WTC11 (cell line): ENCODE measurements at regions not wholly inside any gene's neighbourhood (a gene's known extent, or its start where the extent isn't known, plus 50 kb on each side); places are given as distances from the start of the nearest gene placed in this dataset.

Experiments used
- ATAC-seq: fragments of 200-7000 bp; cut with Tn5 transposase; 2 replicates; pipeline ENCODE4 v1.10.0; 2021; ENCODE audit warnings: mild to moderate bottlenecking, moderate library complexity
- CTCF ChIA-PET: fragments of 300-600 bp; sonication (Branson Sonifier 250); formaldehyde crosslinking; loops from one replicate; lab custom pipeline; 2021; ENCODE audit warnings: antibody characterized with exemption; lab: Charles Lee
- POLR2A ChIA-PET: fragments of 350-600 bp; sonication (Branson Sonifier 250); formaldehyde crosslinking; loops from one replicate; lab custom pipeline; 2021; ENCODE audit warnings: antibody characterized with exemption; lab: Charles Lee
- DNase-seq: peaks from one replicate; pipeline ENCODE4 v3.0.0; 2021; ENCODE audit warnings: low spot score
- H3K27ac Mint-ChIP-seq: 2 replicates; pipeline ENCODE4 v1.8.0; 2021; ENCODE audit warnings: mixed read lengths
- H3K27me3 Mint-ChIP-seq: 2 replicates; pipeline ENCODE4 v1.8.0; 2021; ENCODE audit warnings: low read depth, mild to moderate bottlenecking, moderate library complexity, mixed read lengths
- H3K36me3 Mint-ChIP-seq: 2 replicates; pipeline ENCODE4 v1.8.0; 2021; ENCODE audit warnings: mixed read lengths
- H3K4me1 Mint-ChIP-seq: 2 replicates; pipeline ENCODE4 v1.8.0; 2022; ENCODE audit warnings: mixed read lengths
- H3K4me3 Mint-ChIP-seq: 2 replicates; pipeline ENCODE4 v1.8.0; 2021; ENCODE audit warnings: mild to moderate bottlenecking, moderate library complexity, mixed read lengths
- H3K9me3 Mint-ChIP-seq: 2 replicates; pipeline ENCODE4 v1.8.0; 2021; ENCODE audit warnings: mixed read lengths
- ATF3 ChIP-seq: sonication (generic); formaldehyde crosslinking; conservative IDR thresholded peaks from 2 replicates; pipeline ENCODE4 v1.8.1; 2022; ENCODE audit warnings: mild to moderate bottlenecking, missing genetic modification reagents
- CREM ChIP-seq: sonication (generic); formaldehyde crosslinking; IDR thresholded peaks from 2 replicates; pipeline ENCODE4 v1.8.1; 2022; ENCODE audit warnings: mild to moderate bottlenecking, missing genetic modification reagents, moderate library complexity
- EMX1 ChIP-seq: fragments of 250-450 bp; sonication (Bioruptor Pico); IDR thresholded peaks from 2 replicates; pipeline ENCODE4 v1.8.0; 2021; ENCODE audit warnings: mild to moderate bottlenecking
- ESRRA ChIP-seq: sonication (generic); formaldehyde crosslinking; IDR thresholded peaks from 2 replicates; pipeline ENCODE4 v1.8.1; 2022; ENCODE audit warnings: mild to moderate bottlenecking, missing genetic modification reagents, borderline replicate concordance
- GABPB1 ChIP-seq: sonication (generic); formaldehyde crosslinking; IDR thresholded peaks from 2 replicates; pipeline ENCODE4 v1.8.1; 2023; ENCODE audit warnings: mild to moderate bottlenecking, missing genetic modification reagents
- JUN ChIP-seq: sonication (generic); formaldehyde crosslinking; IDR thresholded peaks from 2 replicates; pipeline ENCODE4 v1.8.0; 2023; ENCODE audit warnings: mild to moderate bottlenecking, missing genetic modification reagents
- MXD4 ChIP-seq: fragments of 250-450 bp; sonication (Bioruptor Pico); IDR thresholded peaks from 2 replicates; pipeline ENCODE4 v1.8.0; 2021; ENCODE audit warnings: mild to moderate bottlenecking, moderate library complexity, borderline replicate concordance
- NFATC4 ChIP-seq: fragments of 250-450 bp; sonication (Bioruptor Pico); IDR thresholded peaks from 2 replicates; pipeline ENCODE4 v1.9.0; 2021; ENCODE audit warnings: mild to moderate bottlenecking
- NFE2L1 ChIP-seq: sonication (generic); formaldehyde crosslinking; IDR thresholded peaks from 2 replicates; pipeline ENCODE4 v1.8.1; 2023; ENCODE audit warnings: missing genetic modification reagents
- RELA ChIP-seq: sonication (generic); formaldehyde crosslinking; IDR thresholded peaks from 2 replicates; pipeline ENCODE4 v1.8.1; 2022; ENCODE audit warnings: missing genetic modification reagents, mild to moderate bottlenecking, borderline replicate concordance
- SOX15 ChIP-seq: fragments of 250-450 bp; sonication (Bioruptor Pico); IDR thresholded peaks from 2 replicates; pipeline ENCODE4 v1.9.0; 2021; ENCODE audit warnings: mild to moderate bottlenecking
- SP1 ChIP-seq: sonication (generic); formaldehyde crosslinking; conservative IDR thresholded peaks from 2 replicates; pipeline ENCODE4 v1.8.1; 2022; ENCODE audit warnings: missing genetic modification reagents
- TEAD1 ChIP-seq: sonication (generic); formaldehyde crosslinking; IDR thresholded peaks from 2 replicates; pipeline ENCODE4 v1.8.0; 2022; ENCODE audit warnings: mild to moderate bottlenecking, missing genetic modification reagents
- TEAD4 ChIP-seq: sonication (generic); formaldehyde crosslinking; IDR thresholded peaks from 2 replicates; pipeline ENCODE4 v1.8.0; 2022; ENCODE audit warnings: mild to moderate bottlenecking, missing genetic modification reagents
- TP53 ChIP-seq: sonication (generic); formaldehyde crosslinking; IDR thresholded peaks from 2 replicates; pipeline ENCODE4 v1.8.1; 2023; ENCODE audit warnings: mild to moderate bottlenecking, missing genetic modification reagents
- USF1 ChIP-seq: sonication (generic); formaldehyde crosslinking; IDR thresholded peaks from 2 replicates; pipeline ENCODE4 v1.8.0; 2022; ENCODE audit warnings: mild to moderate bottlenecking, missing genetic modification reagents
- ZBTB21 ChIP-seq: sonication (generic); formaldehyde crosslinking; IDR thresholded peaks from 2 replicates; pipeline ENCODE4 v1.8.1; 2023; ENCODE audit warnings: mild to moderate bottlenecking, missing genetic modification reagents, borderline replicate concordance
- ZNF121 ChIP-seq: sonication (generic); formaldehyde crosslinking; IDR thresholded peaks from 2 replicates; pipeline ENCODE4 v1.8.0; 2023; ENCODE audit warnings: missing genetic modification reagents
- ZNF263 ChIP-seq: sonication (generic); formaldehyde crosslinking; IDR thresholded peaks from 2 replicates; pipeline ENCODE4 v1.8.1; 2022; ENCODE audit warnings: low read depth, mild to moderate bottlenecking, moderate library complexity, missing genetic modification reagents
- ZNF396 ChIP-seq: fragments of 250-450 bp; sonication (Bioruptor Pico); IDR thresholded peaks from 2 replicates; pipeline ENCODE4 v1.8.0; 2021; ENCODE audit warnings: mild to moderate bottlenecking, moderate library complexity, borderline replicate concordance
- ZNF416 ChIP-seq: fragments of 250-450 bp; sonication (Bioruptor Pico); IDR thresholded peaks from 2 replicates; pipeline ENCODE4 v1.9.0; 2021; ENCODE audit warnings: mild to moderate bottlenecking, inconsistent platforms
- ZNF532 ChIP-seq: fragments of 250-450 bp; sonication (Bioruptor Pico); IDR thresholded peaks from 2 replicates; pipeline ENCODE4 v1.9.0; 2021; ENCODE audit warnings: mild to moderate bottlenecking, borderline replicate concordance

- no peak for TF ChIP-seq TEAD1 (CRISPR knock-in tag)
Observed at GRCh38 chr3:82079335-82079890, 318.0 kb upstream of the GBE1 start (continued).

- CTCF ChIA-PET, result no interaction called here
- no peak for ATAC-seq
- POLR2A ChIA-PET, result no interaction called here
- no peak for DNase-seq
- H3K27me3 Mint-ChIP-seq, result no peaks in the 10 kb centered on the region
- no peaks in the 10 kb centered on the region for H3K36me3 Mint-ChIP-seq
- TF ChIP-seq SP1 (CRISPR knock-in tag), result no peak
- no peak for TF ChIP-seq ZBTB21 (CRISPR knock-in tag)
- no peak for TF ChIP-seq TEAD4 (CRISPR knock-in tag)
- no peak for TF ChIP-seq ZNF121 (CRISPR knock-in tag)
- no peak for TF ChIP-seq ATF3 (CRISPR knock-in tag)
- TF ChIP-seq JUN (CRISPR knock-in tag), result no peak
- no peak for TF ChIP-seq SOX15
- TF ChIP-seq MXD4 (CRISPR knock-in tag), result no peak
- no peak for TF ChIP-seq NFE2L1
- no peak for TF ChIP-seq NFATC4 (CRISPR knock-in tag)
- no peak for TF ChIP-seq ZNF396 (CRISPR knock-in tag)
- no peak for TF ChIP-seq CREM (CRISPR knock-in tag)
- no peak for TF ChIP-seq RELA (CRISPR knock-in tag)
- TF ChIP-seq USF1 (CRISPR knock-in tag), result no peak
- no peak for TF ChIP-seq ZNF532 (CRISPR knock-in tag)
- TF ChIP-seq EMX1 (CRISPR knock-in tag), result no peak
- H3K4me3 Mint-ChIP-seq, result no peak overlapping the region
- no peaks in the 10 kb centered on the region for H3K9me3 Mint-ChIP-seq
- no peak overlapping the region for H3K27ac Mint-ChIP-seq
- peaks cover 13% of the 10 kb centered on the region for H3K4me1 Mint-ChIP-seq
Observed at GRCh38 chr3:82078246-82078645, 316.8 kb upstream of the GBE1 start.

- DNase-seq (no peak), ATAC-seq (no peak)
- H3K9me3 Mint-ChIP-seq, result no peaks in the 10 kb centered on the region
- no peaks in the 10 kb centered on the region for H3K27me3 Mint-ChIP-seq
- H3K4me1 Mint-ChIP-seq, result peaks cover 6% of the 10 kb centered on the region; the same call in 1 of the 2 replicates
- ChIA-PET POLR2A (no interaction called here), CTCF (no interaction called here)
- TF ChIP-seq ZNF396 (CRISPR knock-in tag), result no peak
- TF ChIP-seq ESRRA, result no peak
- TF ChIP-seq RELA (CRISPR knock-in tag), result no peak
- no peak for TF ChIP-seq TEAD1 (CRISPR knock-in tag)
- TF ChIP-seq TP53 (CRISPR knock-in tag), result no peak
- TF ChIP-seq GABPB1 (CRISPR knock-in tag), result no peak
- TF ChIP-seq ZNF263 (CRISPR knock-in tag), result no peak
- no peak for TF ChIP-seq ZNF416
- H3K36me3 Mint-ChIP-seq, result no peaks in the 10 kb centered on the region
- no peak overlapping the region; the same call in 1 of the 2 replicates for H3K27ac Mint-ChIP-seq
- H3K4me3 Mint-ChIP-seq, result no peak overlapping the region
Observed at GRCh38 chr3:82067420-82067819, 306.0 kb upstream of the GBE1 start.
